Cardiac septum (tissue), 1 donor: ENCODE measurements at regions not wholly inside any gene's neighbourhood (a gene's known extent, or its start where the extent isn't known, plus 50 kb on each side); places are given as distances from the start of the nearest gene placed in this dataset.
"Not testable (repeated sequence)": the region's sequence is repeated elsewhere in the genome, so short reads cannot be mapped to it uniquely, and the experiment has no call there.

Experiments used
- DNase-seq: peaks from one replicate; pipeline ENCODE4 v3.0.0-alpha.2; 2020; ENCODE audit warnings: low spot score
- intact Hi-C: fragments of 100-400 bp; cut with DNase I; formaldehyde crosslinking; loops from one replicate; pipeline ENCODE4 v1.14.0; 2022
- donor health status: DM: no; HTN: no; CAD: no.

- DNase-seq, result peak; percentile 63
- intact Hi-C loops, result no loop called here
Observed at GRCh38 chrX:56343219-56343618, 111.1 kb downstream of the KLF8 start.

GRCh38 chrX:56343664-56344063, 111.5 kb downstream of the KLF8 start:
- intact Hi-C loops, result no loop called here
- DNase-seq, result no peak

GRCh38 chrX:56358145-56358544, 126.0 kb downstream of the KLF8 start:
- DNase-seq, intact Hi-C loops: not testable (repeated sequence)

GRCh38 chrX:56365171-56365570, 133.0 kb downstream of the KLF8 start:
- DNase-seq, intact Hi-C loops: not testable (repeated sequence)

GRCh38 chrX:56366901-56367300, 134.7 kb downstream of the KLF8 start:
- intact Hi-C loops, result no loop called here
- DNase-seq, result no peak

- intact Hi-C loops, result no loop called here
- DNase-seq, result no peak
Observed at GRCh38 chrX:56368962-56369361, 136.8 kb downstream of the KLF8 start.

- DNase-seq, intact Hi-C loops: not testable (repeated sequence)
Observed at GRCh38 chrX:56379984-56380780, 148.0 kb downstream of the KLF8 start.

- intact Hi-C loops, result no loop called here
- DNase-seq, result no peak
Observed at GRCh38 chrX:56382278-56382677, 150.1 kb downstream of the KLF8 start.

- DNase-seq, result no peak
- intact Hi-C loops, result no loop called here
Observed at GRCh38 chrX:56385336-56385735, 153.2 kb downstream of the KLF8 start.

- no peak for DNase-seq
- intact Hi-C loops, result no loop called here
Observed at GRCh38 chrX:56385960-56386359, 153.8 kb downstream of the KLF8 start.

GRCh38 chrX:56397636-56398035, 165.5 kb downstream of the KLF8 start:
- no peak for DNase-seq
- intact Hi-C loops, result no loop called here

- intact Hi-C loops, result no loop called here
- no peak for DNase-seq
Observed at GRCh38 chrX:56402207-56402606, 161.2 kb upstream of the UBQLN2 start.

GRCh38 chrX:56429581-56429980, 133.8 kb upstream of the UBQLN2 start:
- DNase-seq, result no peak
- intact Hi-C loops, result no loop called here

- DNase-seq, intact Hi-C loops: not testable (repeated sequence)
Observed at GRCh38 chrX:56451981-56452380, 111.4 kb upstream of the UBQLN2 start.

GRCh38 chrX:56462389-56462788, 101.0 kb upstream of the UBQLN2 start:
- DNase-seq, result no peak
- intact Hi-C loops, result no loop called here

GRCh38 chrX:56468441-56468840, 95.0 kb upstream of the UBQLN2 start:
- DNase-seq, result no peak
- intact Hi-C loops, result no loop called here

- DNase-seq, intact Hi-C loops: not testable (repeated sequence)
Observed at GRCh38 chrX:56494923-56495322, 68.5 kb upstream of the UBQLN2 start.

GRCh38 chrX:56498756-56499155, 64.7 kb upstream of the UBQLN2 start:
- no peak for DNase-seq
- intact Hi-C loops, result no loop called here

- intact Hi-C loops, result no loop called here
Observed at GRCh38 chrX:56499372-56499771, 64.1 kb upstream of the UBQLN2 start.

GRCh38 chrX:56503941-56504673, 59.3 kb upstream of the UBQLN2 start:
- DNase-seq, result no peak

More at GRCh38 chrX:56499372-56499771, 64.1 kb upstream of the UBQLN2 start:
- no peak for DNase-seq

GRCh38 chrX:56505866-56506265, 57.6 kb upstream of the UBQLN2 start:
- no peak for DNase-seq
- intact Hi-C loops, result no loop called here

More at GRCh38 chrX:56503941-56504673, 59.3 kb upstream of the UBQLN2 start:
- intact Hi-C loops, result no loop called here
